ENCODE measurements at regions not wholly inside any gene's neighbourhood (a gene's known extent, or its start where the extent isn't known, plus 50 kb on each side); places are given as distances from the start of the nearest gene placed in this dataset.

GRCh38 chr5:29157975-29158374 is 2035.5 kb upstream of the CDH6 start:
- no peak for TF ChIP-seq CTCF (IDR thresholded peaks at IDR 0.05)
- TF ChIP-seq POLR2A (IDR thresholded peaks at IDR 0.05): no peak
- no peak for TF ChIP-seq POLR2AphosphoS5 (IDR thresholded peaks at IDR 0.05)

All from prostate gland (tissue), 2 donors.